ENCODE measurements at regions not wholly inside any gene's neighbourhood (a gene's known extent, or its start where the extent isn't known, plus 50 kb on each side); places are given as distances from the start of the nearest gene placed in this dataset.
"Not testable (repeated sequence)": the region's sequence is repeated elsewhere in the genome, so short reads cannot be mapped to it uniquely, and the experiment has no call there.

DNA sequence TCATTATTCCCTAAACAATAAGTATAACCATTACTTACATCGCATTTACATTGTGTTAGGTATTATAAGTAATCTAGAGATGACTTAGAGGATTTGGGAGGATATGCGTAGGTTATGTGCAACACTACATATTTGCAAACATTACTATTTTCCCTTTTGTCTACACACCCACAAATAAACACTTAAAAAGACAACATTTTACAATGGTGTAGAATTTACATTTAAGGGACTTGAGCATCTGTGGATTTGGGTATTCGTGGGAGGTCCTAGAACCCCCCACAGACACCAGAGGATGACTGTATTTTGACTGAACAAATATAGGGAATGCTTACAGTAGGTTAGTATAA, 220.2 kb upstream of the MYO3A start:
- DNase-seq (ENCODE audit: low read depth) = no peak

- no peak for DNase-seq (ENCODE audit: low read depth)
Observed at GRCh38 chr10:25724241-25724640, 209.8 kb upstream of the MYO3A start.

DNA sequence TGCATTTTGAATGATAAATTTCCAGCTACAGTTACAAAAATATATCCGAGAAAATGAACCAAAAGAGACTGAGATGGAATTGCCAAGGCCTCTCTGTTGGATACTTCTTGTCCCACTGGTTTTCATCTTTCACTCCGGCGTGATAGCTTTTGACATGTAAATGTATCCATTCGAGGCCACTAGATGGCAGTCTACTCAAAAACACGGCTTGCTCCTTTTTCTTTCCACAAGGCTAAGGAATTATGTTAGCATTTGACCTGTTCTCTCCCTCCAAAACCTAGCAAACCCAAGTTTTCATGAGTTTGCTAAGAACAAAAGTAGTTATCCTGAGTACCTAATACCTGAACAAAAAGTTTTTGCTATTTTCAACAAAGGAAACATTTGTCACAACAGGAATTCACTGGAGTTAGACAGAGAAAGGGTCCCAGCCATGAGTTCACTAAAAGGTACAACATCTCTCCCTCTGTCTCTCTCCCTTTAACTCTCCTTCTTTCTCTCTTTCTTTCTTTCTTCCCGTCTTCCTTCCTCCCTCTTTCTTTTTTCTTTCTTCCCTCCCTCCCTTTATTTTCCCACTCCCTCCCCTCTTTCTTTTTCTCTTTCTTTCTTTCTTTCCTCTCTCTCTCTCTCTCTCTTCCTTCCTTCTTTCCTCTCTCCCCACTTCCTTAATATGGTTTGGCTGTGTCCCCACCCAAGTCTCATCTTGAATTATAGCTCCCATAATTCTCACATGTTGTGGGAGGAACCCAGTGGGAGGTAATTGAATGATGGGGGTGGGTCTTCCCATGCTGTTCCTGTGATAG, 207.9 kb upstream of the MYO3A start:
- peak; percentile 40 for DNase-seq (ENCODE audit: low read depth)

DNA sequence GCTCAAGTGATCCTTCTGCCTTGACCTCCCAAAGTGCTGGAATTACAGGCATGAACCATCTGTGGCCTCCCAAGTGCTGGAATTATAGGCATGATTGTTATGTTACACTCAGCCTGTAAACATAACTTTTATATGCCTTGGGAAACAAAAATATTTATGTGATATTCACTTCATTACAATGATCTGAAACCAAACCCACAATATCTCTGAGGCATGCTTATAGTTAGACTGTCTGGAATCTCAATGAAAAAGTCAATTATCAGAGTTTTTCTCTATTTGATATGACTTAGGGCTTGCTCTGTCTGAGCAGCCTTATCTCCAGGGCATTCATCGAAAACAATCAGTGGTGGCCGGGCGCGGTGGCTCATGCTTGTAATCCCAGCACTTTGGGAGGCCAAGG, 195.3 kb upstream of the MYO3A start:
- DNase-seq (ENCODE audit: low read depth) = no peak

- DNase-seq (ENCODE audit: low read depth) = no peak
Observed at GRCh38 chr10:25743832-25744231, 190.2 kb upstream of the MYO3A start.

- DNase-seq (ENCODE audit: low read depth) = no peak
Observed at GRCh38 chr10:25744574-25744973, 189.5 kb upstream of the MYO3A start.

DNA sequence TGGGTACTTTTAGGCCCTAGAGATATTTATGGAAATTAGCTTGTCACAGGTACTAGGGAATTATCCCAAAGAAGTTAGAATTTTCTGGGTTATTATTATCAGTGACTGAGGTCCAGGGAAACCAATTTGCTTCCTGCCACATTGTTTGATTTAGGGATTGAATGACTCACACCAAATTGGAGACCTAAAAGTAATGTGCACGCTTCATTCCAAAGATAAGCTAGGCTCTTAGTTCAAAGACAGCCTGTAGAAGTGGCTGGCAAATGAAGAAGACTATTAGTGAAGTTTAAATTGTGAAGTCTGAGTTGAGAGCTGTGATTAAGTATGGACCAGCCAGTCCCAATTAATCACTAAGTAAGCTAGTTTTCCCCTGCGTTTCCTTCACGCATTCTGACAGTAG, 188.1 kb upstream of the MYO3A start:
- DNase-seq (ENCODE audit: low read depth) = no peak

DNA sequence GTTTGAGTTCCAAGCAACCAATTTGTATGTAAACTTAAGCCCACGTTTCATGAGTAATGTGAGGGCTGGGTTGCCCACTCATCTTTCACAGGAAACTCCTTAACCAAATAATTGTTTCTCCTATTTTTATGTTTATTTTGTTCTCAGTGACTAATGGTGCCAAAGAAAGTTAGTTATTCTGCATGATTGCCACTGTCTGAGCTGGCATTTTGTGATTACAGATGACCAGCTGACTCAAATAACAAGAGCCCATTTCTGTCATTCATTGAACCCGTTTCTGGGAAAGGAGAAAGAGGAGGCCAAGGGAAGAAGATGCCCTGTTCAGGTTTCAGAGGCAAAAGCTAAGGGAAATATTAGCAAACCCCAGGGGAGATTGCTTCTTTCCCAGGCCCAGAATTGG, 186.9 kb upstream of the MYO3A start:
- DNase-seq (ENCODE audit: low read depth) = no peak

DNA sequence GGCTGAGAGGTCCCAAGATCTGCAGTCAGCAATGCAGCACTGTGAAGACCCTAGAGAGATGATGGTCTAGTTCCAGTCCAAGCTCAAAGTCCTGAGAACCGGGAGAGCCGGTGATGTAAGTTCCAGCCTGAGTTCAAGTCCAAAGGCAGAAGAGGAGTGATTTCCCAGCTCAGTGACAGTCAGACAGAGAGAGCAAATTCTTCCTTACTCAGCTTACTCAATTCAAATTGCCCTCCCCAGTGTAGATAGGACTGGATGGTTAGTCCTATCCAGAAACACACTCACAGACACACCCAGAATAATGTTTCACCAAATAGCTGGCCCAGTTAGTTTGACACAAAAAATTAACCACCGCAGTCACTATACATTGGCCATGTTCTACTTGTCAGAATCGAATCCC, 185.5 kb upstream of the MYO3A start:
- DNase-seq (ENCODE audit: low read depth) = no peak

GRCh38 chr10:25753776-25754175, 180.3 kb upstream of the MYO3A start:
- DNase-seq (ENCODE audit: low read depth) = no peak

- DNase-seq (ENCODE audit: low read depth) = not testable (repeated sequence)
Observed at GRCh38 chr10:25755874-25756273, 178.2 kb upstream of the MYO3A start.

GRCh38 chr10:25756784-25757183, 177.2 kb upstream of the MYO3A start:
- no peak for DNase-seq (ENCODE audit: low read depth)

- no peak for DNase-seq (ENCODE audit: low read depth)
Observed at GRCh38 chr10:25758041-25758457, 176.0 kb upstream of the MYO3A start.

DNA sequence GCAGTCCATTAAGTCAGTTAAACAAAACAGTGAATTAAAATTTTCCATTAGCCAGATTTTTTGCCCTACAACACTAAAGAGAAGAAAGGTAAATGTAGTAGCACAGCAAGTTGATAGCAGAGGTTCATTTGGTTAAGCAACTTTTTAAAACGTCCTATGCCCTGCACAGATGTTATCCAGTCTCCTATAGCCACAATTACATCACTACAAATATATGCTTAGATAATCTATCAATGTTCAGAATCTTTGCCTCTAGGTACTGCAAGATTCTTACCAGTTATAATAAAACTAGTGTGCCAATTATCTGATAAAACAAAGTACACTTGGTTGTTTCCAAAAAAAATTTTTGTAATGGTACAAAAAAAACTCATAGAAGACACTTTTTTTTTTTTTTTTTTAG, 175.5 kb upstream of the MYO3A start:
- DNase-seq (ENCODE audit: low read depth) = no peak

DNA sequence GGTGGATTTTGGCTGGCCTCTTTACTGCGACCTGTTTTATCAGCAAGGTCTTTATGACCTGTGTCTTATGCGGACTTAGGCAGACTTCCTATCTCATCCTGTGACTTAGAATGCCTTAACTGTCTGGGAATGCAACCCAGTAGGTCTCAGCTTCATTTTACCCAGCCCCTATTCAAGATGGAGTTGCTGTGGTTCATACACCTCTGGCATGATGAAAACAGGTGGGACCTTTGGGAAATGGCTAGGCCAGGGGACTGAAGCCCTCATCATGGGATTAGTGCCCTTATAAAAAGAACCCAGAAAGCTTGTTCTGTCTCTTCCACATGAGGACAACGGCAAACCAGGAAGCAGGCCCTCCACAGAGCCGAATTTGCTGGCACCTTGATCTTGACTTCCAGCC, 172.1 kb upstream of the MYO3A start:
- no peak for DNase-seq (ENCODE audit: low read depth)

DNA sequence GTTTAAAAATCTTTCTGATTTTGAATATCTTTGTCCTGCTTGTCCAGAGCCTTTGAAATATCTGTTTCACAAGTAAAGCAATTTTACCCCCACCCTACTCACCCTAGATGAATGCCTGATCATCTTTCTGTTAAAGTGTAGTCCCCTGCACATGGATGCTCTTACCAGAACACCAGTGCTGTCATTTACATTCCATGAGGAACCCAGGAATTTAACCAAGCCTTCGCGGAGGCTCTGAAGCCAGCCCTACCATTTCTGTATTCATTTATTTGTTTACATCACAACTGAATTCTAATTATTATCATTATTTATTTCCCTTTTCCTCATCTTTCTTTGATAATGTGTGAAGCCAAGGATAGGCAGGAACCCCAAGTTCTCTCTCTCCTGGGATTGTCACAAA, 167.8 kb upstream of the MYO3A start:
- no peak for DNase-seq (ENCODE audit: low read depth)

- DNase-seq (ENCODE audit: low read depth) = no peak
Observed at GRCh38 chr10:25766687-25767221, 167.3 kb upstream of the MYO3A start.

DNA sequence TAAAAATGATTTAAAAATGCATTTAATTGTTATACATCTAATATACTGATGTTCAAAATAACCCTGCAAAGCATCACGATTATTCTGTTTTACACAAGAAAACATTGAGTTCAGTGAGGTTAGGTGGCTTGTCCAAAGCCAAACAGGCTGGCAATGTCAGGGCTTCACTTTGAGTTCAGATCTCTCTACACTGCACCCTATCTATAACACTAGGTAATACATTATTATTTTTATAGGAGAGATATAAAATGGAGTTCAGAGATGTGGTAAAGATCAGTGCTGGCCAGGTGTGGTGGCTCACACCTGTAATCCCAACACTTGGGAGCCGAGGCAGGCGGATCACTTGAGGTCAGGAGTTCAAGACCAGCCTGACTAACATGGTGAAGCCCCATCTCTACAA, 165.9 kb upstream of the MYO3A start:
- DNase-seq (ENCODE audit: low read depth) = no peak

GRCh38 chr10:25778646-25779045, 155.4 kb upstream of the MYO3A start:
- no peak for DNase-seq (ENCODE audit: low read depth)

- DNase-seq (ENCODE audit: low read depth) = no peak
Observed at GRCh38 chr10:25786161-25786560, 147.9 kb upstream of the MYO3A start.

DNA sequence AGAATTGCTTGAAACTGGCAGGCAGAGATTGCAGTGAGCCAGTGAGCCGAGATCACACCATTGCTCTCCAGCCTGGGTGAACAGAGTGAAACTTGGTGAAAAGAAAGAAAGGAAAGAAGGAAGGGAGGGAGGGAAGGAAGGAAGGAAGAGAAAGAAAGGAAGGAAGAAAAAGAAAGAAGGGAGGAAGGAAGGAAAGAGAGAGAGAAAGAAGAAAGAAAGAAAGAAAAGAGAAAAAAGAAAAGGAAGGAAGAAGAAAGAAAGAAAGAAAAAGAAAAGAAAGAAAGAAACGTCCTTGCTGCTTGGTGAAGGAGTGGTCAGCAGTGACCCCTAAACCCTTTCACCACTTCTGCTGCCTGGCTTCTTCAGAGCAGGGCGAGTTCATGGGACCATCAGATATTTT, 147.1 kb upstream of the MYO3A start:
- DNase-seq (ENCODE audit: low read depth) = no peak

DNA sequence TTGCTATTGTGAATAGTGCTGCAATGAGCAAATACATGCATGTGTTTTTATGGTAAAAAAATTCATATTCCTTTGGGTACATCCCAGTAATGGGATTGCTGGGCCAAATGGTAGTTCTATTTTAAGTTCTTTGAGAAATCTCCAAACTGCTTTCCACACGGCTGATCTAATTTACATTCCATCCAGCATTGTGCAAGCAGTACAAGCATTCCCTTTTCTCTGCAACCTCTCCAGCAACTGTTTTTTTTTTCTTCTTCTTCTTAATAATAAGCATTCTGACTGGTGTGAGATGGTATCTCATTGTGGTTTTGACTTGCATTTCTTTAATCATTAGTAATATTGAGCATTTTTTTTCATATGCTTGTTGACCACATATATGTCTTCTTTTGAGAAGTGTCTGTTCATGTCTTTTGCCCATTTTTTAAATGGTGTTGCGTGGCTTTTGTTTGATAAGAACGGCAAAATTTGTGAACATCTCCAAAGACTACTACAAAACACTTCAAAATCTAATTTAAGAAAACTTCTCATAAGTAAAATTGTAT, 136.1 kb upstream of the MYO3A start:
- no peak for DNase-seq (ENCODE audit: low read depth)

GRCh38 chr10:25804505-25804904, 129.5 kb upstream of the MYO3A start:
- DNase-seq (ENCODE audit: low read depth) = no peak

GRCh38 chr10:25805986-25806385, 128.0 kb upstream of the MYO3A start:
- no peak for DNase-seq (ENCODE audit: low read depth)

Data from LHCN-M2 (cell line).